Right forelimb (tissue), 1 donor: ENCODE measurements at regions not wholly inside any gene's neighbourhood (a gene's known extent, or its start where the extent isn't known, plus 50 kb on each side); places are given as distances from the start of the nearest gene placed in this dataset.

Experiments used
- DNase-seq: peaks from one replicate; pipeline ENCODE4 v3.0.0-alpha.2; 2018

- DNase-seq = no peak
These were observed 109.3 kb downstream of the EN1 start for GRCh38 chr2:118738106-118738505.

- DNase-seq = no peak
These were observed 109.8 kb downstream of the EN1 start for GRCh38 chr2:118737684-118738083.

GRCh38 chr2:118732432-118732831 lies 115.0 kb downstream of the EN1 start:
- DNase-seq = no peak

GRCh38 chr2:118731413-118731812 lies 116.0 kb downstream of the EN1 start:
- DNase-seq = no peak

GRCh38 chr2:118730405-118730804 lies 117.0 kb downstream of the EN1 start:
- DNase-seq = no peak

- no peak for DNase-seq
These were observed 117.7 kb downstream of the EN1 start for GRCh38 chr2:118729760-118730159.

GRCh38 chr2:118728984-118729383 lies 118.5 kb downstream of the EN1 start:
- no peak for DNase-seq

- no peak for DNase-seq
These were observed 120.6 kb downstream of the EN1 start for GRCh38 chr2:118726821-118727220.

GRCh38 chr2:118723394-118723793 lies 124.1 kb downstream of the EN1 start:
- no peak for DNase-seq

GRCh38 chr2:118722976-118723375 lies 124.5 kb downstream of the EN1 start:
- no peak for DNase-seq

- no peak for DNase-seq
These were observed 125.5 kb downstream of the EN1 start for GRCh38 chr2:118721817-118722551.

GRCh38 chr2:118720866-118721265 lies 126.6 kb downstream of the EN1 start:
- no peak for DNase-seq

- no peak for DNase-seq
These were observed 128.5 kb downstream of the EN1 start for GRCh38 chr2:118718921-118719320.

- no peak for DNase-seq
These were observed 131.3 kb downstream of the EN1 start for GRCh38 chr2:118716102-118716501.

GRCh38 chr2:118714118-118714517 lies 133.3 kb downstream of the EN1 start:
- DNase-seq = no peak

- no peak for DNase-seq
These were observed 135.8 kb downstream of the EN1 start for GRCh38 chr2:118711603-118712002.

GRCh38 chr2:118710481-118710880 lies 137.0 kb downstream of the EN1 start:
- DNase-seq = no peak

GRCh38 chr2:118709786-118710185 lies 137.7 kb downstream of the EN1 start:
- no peak for DNase-seq

- no peak for DNase-seq
These were observed 140.6 kb downstream of the EN1 start for GRCh38 chr2:118706844-118707243.

GRCh38 chr2:118706371-118706770 lies 141.1 kb downstream of the EN1 start:
- no peak for DNase-seq

GRCh38 chr2:118705032-118705431 lies 142.4 kb downstream of the EN1 start:
- DNase-seq = no peak

GRCh38 chr2:118699447-118700175 lies 147.8 kb downstream of the EN1 start:
- DNase-seq = no peak

- no peak for DNase-seq
These were observed 148.9 kb downstream of the EN1 start for GRCh38 chr2:118698564-118698963.

GRCh38 chr2:118697781-118698180 lies 149.7 kb downstream of the EN1 start:
- DNase-seq = no peak
